Right forelimb (tissue), 1 donor: ENCODE measurements at regions not wholly inside any gene's neighbourhood (a gene's known extent, or its start where the extent isn't known, plus 50 kb on each side); places are given as distances from the start of the nearest gene placed in this dataset.
"Not testable (repeated sequence)": the region's sequence is repeated elsewhere in the genome, so short reads cannot be mapped to it uniquely, and the experiment has no call there.

Experiments
- DNase-seq: peaks from one replicate; pipeline ENCODE4 v3.0.0-alpha.2; 2018

- no peak for DNase-seq
Observed at GRCh38 chr7:121618182-121618581, 222.1 kb upstream of the FAM3C start.

GRCh38 chr7:121610243-121610642 lies 214.1 kb upstream of the FAM3C start:
- DNase-seq, result no peak

- no peak for DNase-seq
Observed at GRCh38 chr7:121609208-121609607, 213.1 kb upstream of the FAM3C start.

- DNase-seq, result no peak
Observed at GRCh38 chr7:121608785-121609184, 212.7 kb upstream of the FAM3C start.

DNA sequence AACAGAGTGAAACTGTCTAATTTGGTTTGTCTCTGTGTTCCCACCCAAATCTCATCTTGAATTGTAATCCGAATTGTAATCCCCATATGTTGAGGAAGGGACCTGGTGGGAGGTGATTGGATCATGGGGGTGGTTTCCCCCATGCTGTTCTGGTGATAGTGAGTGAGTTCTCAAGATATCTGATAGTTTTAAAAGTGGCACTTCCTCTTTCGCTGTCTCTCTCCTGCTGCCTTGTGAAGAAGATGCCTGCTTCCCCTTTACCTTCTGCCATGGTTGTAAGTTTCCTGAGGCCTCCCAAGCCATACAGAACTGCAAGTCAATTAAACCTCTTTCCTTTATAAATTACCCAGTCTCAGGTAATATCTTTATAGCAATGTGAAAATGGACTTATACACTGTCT lies 212.1 kb upstream of the FAM3C start:
- DNase-seq, result not testable (repeated sequence)

DNA sequence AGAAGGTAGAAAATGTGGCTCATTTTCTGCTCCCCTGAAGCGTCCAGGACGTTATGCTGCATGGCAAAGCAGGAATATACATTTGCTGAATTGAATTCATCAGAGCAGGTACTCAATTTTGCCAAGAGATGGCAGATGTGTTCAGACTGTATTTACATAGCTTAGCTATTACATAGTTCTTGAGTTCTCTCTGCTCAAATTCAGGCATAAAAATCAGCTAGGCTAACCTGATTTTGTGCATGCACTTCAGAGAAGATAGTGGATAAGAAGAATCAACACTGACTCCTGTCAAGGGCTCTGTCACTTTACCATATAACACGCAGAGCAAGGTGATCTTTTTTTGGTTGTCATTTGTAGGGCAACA lies 209.2 kb upstream of the FAM3C start:
- no peak for DNase-seq

DNA sequence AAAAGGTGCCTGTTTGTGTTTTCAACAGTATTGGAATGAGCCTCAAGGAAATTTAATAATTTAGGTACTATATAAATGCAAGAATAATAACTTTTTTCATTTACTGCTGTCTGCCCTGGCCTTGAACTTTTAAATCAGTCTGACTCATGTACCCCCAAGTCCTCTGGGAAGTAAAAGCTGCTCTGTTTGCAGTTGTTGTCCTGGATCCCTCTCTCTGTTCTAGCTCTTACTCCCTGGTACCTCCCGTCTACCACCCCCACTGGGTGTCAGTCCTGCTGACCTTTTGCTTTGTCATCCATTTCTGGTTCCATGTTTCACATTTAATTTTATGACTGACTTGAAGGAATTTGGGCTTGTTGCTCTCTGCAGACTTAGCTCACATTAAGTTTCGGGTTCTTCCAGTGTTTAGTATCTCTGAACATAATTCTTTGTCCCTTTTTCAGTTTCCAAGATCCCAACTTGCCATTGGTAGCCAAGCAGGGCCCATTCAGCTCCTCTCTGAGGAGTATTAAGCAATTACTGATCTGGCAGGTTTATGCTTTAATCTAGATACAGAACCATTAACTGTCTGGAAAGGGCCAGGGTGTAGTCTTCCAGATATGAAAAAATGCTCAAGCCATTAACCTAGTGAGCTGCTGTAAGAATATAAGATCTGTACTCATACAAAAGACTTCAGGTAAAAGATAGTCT lies 208.7 kb upstream of the FAM3C start:
- no peak for DNase-seq

DNA sequence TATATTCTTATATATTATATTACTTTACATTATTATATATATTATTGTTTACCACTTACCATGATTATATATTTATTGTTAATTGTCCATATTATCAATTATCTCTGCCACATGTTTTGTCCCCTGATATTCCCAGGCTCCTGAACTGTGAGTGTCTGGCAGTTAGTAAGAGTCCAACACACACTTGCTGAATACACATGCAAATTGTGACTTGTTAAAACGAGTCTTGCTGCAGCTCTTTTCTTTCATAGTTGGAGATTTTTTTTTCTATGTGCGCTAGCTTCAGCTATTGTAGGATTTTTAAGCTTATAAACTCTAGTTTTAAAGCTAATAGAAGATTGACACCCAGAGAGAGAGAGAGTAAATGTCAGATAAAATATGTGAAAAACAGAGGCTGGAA lies 207.8 kb upstream of the FAM3C start:
- no peak for DNase-seq

- DNase-seq, result no peak
Observed at GRCh38 chr7:121599887-121600286, 203.8 kb upstream of the FAM3C start.

DNA sequence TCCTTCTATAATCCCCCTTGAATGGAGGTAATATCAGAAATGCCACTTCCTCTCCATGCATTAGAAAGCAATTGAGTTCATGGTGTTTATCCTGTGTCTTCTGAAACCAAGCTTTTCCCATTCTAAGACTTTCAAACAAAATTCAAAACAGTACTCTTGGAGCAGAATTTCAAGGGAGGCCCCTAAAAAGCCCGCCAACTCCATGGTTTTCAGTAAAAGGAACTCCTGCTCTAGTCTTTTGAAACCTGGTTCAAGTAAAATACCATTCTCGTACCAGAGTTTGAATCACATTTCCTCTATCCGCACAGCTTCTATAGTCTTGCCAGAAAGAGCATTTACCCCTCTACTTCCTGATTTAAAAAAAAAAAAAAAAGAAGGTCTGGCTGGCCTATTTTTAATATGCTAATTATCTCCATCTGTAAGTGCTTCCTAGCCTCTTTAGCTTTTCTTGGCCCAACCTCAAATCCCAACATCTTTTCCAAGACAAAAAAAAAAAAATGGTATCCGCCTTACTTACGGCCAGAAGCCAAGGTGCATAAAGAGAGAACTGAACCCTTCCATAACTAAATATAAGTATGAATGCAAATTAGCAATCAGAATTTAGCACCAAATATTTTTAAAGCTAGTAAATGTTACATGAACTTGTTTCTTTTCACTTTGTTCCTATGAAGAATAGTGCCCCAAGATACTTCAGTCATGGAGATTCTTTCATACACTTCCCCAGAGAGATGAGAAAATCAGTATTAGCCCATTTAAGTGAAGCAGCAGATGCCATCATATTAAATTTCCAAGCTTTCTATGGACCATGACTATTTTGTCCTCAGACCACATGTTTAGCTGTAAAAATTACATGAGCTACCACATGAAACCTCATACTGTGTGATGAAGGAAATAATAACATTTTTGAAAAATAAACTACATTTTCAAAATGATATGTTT lies 199.9 kb upstream of the FAM3C start:
- no peak for DNase-seq

DNA sequence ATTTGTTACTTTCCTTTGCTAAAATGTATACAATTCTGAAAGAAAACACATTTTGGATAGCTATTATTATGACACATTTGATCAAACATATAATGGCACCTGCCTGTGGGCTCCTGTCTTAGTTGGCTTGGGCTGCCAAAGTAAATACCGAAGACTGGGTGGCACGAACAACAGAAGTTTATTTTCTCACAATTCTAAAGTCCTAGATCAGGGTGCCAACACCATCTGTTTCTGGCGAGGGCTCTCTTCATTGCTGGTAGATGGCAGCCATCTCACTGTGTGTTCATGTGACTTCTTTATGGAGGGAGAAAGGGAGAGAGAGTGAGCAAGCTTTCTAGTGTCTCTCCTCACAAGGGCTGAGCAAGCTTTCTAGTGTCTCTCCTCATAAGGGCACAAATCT lies 195.8 kb upstream of the FAM3C start:
- DNase-seq, result no peak

DNA sequence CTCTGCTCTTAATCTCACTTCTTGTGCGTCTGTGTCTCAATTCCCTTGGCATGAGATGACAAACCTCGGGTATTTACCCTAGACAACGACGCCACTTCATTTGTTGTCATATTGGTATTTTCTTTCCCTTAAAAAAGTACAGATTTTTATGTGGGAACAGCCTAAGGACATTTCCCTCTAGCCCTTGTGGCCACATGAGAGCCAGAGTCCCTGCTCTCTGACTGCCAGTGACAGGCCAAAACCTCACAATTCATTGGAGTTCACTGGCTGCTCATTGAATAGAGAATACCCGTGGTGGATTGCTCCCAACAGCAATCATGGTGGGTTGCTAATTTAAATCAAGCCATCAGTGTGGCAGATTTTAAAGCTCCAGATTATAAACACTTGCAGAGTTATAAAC lies 191.3 kb upstream of the FAM3C start:
- no peak for DNase-seq

DNA sequence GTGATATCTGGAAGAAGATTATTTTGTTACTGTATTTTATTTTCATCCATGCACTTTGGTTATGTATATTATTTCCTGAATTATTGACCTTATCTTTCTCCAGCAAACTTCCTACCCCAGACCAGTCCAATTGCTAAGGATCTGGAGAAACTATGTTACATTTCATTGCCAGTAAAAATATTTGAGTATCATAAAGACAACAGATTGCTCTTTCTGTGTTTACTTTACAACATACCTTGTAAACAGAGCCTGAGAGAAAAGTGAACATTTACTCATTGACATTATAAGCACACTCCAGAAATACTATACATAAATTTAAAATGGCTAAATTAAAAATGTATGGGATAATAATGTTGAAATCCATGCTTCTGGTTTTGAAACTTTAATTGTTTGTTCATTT lies 186.2 kb upstream of the FAM3C start:
- DNase-seq, result no peak

DNA sequence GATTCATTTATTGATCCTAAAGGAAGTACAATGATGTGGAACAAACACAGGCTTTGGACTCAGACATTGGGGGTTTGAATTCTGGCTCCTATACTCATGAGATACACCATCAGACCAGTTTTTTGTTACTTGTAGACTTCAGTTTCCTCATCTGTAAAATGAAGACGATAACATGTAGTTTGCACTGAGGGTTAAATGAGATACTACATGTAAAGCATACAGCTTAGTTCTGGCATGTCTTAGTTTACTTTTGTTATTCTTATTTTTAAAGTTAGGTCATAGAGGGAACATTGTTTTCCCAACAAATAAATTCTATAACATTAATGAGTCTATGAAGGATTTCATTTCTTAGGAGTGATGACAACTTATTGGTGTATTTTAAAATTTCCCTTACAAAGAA lies 183.5 kb upstream of the FAM3C start:
- DNase-seq, result no peak

DNA sequence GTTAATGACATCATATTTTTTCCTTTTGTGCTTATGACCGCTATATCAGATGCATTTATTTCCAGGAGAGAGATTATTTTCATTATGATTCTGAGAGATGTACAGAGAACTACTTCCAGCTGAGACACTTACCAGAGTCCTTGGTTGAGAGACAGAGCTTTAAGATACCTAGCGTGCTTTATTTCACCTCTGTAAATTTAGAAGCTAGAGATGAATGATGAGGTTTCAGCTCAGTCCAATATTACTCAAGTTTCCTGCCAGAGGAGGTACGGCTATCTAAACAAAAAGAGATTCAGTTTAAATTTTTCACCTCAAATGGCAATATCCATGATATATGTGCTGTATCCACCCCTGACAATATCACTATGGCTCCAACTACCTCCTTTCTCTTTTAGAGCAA lies 182.6 kb upstream of the FAM3C start:
- no peak for DNase-seq

GRCh38 chr7:121576148-121576917 lies 180.2 kb upstream of the FAM3C start:
- no peak for DNase-seq

GRCh38 chr7:121575194-121575765 lies 179.2 kb upstream of the FAM3C start:
- DNase-seq, result no peak

DNA sequence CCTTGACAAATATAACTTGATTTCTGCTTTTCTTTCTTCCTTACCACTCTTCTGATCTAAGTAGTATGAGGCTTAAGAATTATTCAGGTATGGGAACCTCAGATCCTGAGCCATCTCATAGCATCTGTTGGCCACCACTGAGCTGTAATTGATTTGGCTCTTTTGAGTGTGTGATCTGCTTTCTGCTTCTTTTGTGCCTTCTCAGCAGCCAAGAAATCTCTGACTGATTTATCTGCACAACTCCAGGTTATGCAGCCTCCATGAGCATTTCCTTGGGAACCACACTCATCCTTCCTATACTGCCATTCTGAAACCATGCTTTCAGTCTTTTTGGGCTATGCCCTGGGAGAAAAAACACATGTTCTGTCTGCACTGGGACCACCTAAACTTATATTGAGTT lies 178.0 kb upstream of the FAM3C start:
- DNase-seq, result no peak

GRCh38 chr7:121572615-121573014 lies 176.5 kb upstream of the FAM3C start:
- DNase-seq, result no peak

DNA sequence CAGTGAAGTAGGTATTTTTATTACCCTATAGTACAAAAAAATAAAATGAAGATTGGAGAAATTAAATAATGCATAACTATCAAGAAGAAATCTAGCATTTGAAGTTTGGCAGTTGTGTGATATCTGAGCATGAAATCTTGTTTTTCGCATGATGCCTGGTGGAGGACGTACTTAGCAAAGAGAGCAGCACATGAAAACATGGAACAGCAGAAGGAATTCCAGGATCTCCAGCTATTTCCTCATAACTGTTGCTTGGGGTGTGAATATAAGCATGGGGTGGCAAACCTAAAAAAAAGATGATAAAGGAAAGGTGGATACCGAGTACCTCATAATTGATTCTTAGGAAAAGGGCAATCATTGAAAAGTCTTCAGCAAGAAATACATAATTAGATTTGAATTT lies 174.3 kb upstream of the FAM3C start:
- no peak for DNase-seq

DNA sequence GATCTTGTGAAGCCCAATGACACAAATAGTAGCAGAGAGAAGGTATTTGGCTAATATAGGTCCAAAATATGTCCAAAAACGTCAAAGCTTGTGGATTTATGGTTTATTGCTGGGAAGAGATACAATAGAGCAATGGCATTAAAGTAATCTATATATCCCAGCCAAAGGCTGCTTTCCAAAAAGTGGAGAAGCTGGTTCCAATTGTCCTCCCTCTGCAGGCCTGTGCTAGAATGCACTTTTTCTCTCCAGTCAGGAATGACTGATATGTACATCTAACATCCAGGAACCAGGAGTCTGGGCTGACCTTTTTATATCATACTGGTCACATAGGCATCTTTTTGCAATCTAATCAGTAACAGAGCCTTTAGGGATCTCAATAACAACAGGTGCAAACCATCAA lies 167.1 kb upstream of the FAM3C start:
- no peak for DNase-seq

- DNase-seq, result no peak
Observed at GRCh38 chr7:121562259-121562658, 166.2 kb upstream of the FAM3C start.

- no peak for DNase-seq
Observed at GRCh38 chr7:121561717-121562116, 165.6 kb upstream of the FAM3C start.
